ENCODE measurements at regions not wholly inside any gene's neighbourhood (a gene's known extent, or its start where the extent isn't known, plus 50 kb on each side); places are given as distances from the start of the nearest gene placed in this dataset.
"Not testable (repeated sequence)": the region's sequence is repeated elsewhere in the genome, so short reads cannot be mapped to it uniquely, and the experiment has no call there.

- not testable (repeated sequence) for TF ChIP-seq POLR2AphosphoS5 (IDR thresholded peaks at IDR 0.05; ENCODE audit: low read depth); CTCF (IDR thresholded peaks at IDR 0.05; ENCODE audit: insufficient read depth, low read length)
Observed at GRCh38 chr18:30419399-30419798, 623.1 kb downstream of the DSC3 start.
